NCI-H2227 (cell line): ENCODE measurements at regions not wholly inside any gene's neighbourhood (a gene's known extent, or its start where the extent isn't known, plus 50 kb on each side); places are given as distances from the start of the nearest gene placed in this dataset.
"Not testable (repeated sequence)": the region's sequence is repeated elsewhere in the genome, so short reads cannot be mapped to it uniquely, and the experiment has no call there.

Experiments used
- DNase-seq: peaks from one replicate; lab custom pipeline; 2025; ENCODE audit not compliant: unreplicated experiment; lab: John Stamatoyannopoulos, UW

GRCh38 chr5:131005963-131006684, 158.9 kb downstream of the HINT1 start:
- DNase-seq, result no peak

DNA sequence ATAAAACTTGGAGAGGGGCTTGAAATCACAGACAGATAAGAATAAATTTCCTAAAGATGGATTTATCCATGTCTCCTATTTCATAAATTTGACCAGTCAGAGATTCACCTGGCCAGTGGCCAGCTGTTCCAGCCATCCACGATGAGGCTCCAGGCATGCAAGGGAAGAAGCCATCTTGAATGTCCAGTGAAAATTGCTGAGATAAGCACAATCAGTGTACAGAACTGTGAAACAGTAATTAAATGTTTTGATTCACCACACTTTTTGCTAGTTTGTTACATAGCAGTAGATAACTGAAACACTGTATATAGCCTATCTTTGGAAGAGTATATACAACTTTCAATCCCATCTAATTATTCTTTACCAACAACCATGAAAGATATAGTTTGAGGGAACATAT, 163.5 kb downstream of the HINT1 start:
- DNase-seq, result no peak

- no peak for DNase-seq
Measured at GRCh38 chr5:131000289-131000688, 164.8 kb downstream of the HINT1 start.

- DNase-seq, result not testable (repeated sequence)
Measured at GRCh38 chr5:130996720-130997119, 168.3 kb downstream of the HINT1 start.

GRCh38 chr5:130995851-130996250, 169.2 kb downstream of the HINT1 start:
- DNase-seq, result no peak

DNA sequence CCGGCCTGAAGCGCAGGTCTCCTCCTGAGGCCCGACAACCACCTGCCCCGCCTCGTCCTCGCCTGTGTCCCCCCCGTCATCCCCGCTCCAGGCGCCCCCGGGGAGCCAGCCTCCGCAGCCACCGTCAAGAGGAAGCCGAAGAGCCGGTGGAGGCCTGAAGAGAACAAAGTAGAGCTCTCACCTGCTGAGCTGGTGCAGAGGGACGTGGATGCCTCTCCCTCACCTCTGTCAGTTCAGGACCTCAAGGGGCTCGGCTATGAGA, 169.9 kb downstream of the HINT1 start:
- no peak for DNase-seq

DNA sequence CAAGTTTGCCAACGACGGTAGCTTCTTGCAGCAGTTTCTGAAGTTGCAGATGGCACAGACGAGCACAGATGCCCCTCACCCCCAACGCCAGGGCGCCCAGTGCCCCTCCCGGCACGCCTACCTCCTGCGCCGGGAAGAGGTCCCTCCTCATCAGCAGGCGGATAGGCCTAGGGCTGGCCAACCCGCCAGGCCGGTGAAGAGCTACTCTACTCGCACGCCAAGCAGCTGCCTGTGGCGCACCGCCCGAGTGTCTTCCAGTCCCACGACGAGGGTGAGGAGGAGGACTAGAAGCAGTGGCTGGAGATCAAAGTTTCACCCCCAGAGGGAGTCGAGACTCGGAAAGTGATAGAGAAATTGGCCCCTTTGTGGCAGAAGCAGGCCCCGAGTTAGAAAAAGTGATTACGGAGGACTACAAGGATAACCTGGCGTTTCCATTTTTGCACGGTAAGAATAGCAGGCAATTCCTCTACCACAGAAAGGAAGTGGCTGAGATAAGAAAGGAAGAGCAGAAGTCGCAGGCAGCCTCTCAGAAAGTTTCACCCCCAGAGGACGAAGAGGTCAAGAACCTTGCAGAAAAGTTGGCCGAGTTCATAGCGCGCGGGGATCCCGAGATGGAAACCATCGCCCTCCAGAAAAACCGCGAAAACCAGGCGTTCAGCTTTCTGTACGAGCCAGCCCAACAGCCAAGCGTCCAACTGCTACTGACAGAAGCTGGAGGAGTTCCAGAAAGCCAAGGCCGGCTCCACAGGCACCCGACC, 170.4 kb downstream of the HINT1 start:
- no peak for DNase-seq

DNA sequence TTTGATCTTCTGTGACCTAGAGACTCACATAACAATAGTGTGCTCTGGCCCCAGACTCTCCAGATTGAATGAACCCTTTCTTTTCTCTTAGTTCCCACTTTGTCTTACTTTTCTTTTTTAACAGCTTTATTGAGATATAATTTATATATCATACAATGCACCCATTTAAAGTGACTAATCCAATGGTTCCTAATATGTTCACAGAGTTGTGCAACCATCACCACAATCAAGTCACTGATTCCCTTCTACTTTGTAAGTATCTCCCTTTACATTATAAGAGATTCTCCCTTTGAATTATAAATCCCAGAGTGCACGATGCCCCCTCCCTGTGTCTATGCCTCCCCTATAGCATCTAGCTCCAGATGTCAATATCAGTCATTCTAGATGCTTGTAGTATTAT, 172.4 kb downstream of the HINT1 start:
- no peak for DNase-seq

- DNase-seq, result no peak
Measured at GRCh38 chr5:130992095-130992494, 173.0 kb downstream of the HINT1 start.

DNA sequence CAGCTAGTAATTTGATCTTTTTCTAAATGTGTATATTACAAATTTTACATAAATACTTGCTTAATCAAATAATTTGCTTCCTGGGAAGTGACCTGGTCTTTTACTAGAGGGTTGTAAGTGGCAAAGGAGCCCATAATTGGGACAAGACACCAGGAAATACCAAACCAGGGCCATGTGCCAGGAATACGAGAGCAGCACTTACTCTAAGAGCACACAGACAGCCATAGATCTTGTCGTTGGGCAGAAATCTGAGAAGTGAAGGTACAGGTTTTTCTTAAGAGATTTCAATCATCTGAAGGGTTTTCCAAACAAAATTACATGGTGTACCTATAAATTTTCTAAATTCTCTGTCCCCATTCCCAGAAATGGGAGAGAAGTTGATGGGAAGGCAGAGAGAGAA, 179.3 kb downstream of the HINT1 start:
- DNase-seq, result no peak

DNA sequence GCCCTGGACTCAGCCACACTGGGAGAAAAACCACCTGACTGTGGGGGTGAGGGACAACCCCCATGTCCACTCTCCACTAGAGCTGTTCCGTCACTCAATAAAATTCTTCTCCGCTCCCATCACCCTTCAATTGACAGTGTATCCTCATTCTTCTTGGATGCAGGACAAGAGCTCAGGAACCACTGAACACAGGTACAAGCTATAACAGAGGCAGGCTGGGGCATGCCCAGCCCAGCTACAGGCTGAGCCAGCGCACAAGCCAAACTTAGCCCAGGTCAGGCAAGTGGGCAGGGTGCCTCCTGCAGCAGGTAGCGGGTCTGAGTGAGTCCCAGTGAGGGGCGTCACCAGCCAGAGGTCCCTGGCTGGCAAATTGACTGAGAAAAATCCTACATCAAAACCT, 183.4 kb downstream of the HINT1 start:
- DNase-seq, result no peak

DNA sequence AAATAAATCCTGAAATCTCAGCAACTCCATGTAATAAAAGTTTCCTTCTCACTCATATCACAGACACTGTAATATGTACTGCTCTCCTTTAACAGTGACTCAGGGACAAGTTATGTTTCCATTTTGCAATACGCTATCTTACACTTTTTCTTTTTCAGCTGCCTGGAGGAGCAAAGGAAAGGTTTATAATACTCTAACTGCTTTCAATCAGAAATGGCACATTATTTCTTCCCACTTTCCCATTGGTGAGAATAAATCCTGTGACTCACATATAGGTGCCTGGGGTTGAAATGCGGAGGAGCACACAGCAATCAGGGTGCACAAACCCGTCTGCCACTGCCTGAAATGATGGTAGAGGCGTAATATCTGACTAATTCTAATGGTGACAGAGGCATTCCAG, 186.6 kb downstream of the HINT1 start:
- no peak for DNase-seq

- DNase-seq, result no peak
Measured at GRCh38 chr5:130976493-130976892, 188.6 kb downstream of the HINT1 start.

GRCh38 chr5:130975847-130976246, 189.2 kb downstream of the HINT1 start:
- DNase-seq, result no peak

- no peak for DNase-seq
Measured at GRCh38 chr5:130975299-130975698, 189.8 kb downstream of the HINT1 start.

DNA sequence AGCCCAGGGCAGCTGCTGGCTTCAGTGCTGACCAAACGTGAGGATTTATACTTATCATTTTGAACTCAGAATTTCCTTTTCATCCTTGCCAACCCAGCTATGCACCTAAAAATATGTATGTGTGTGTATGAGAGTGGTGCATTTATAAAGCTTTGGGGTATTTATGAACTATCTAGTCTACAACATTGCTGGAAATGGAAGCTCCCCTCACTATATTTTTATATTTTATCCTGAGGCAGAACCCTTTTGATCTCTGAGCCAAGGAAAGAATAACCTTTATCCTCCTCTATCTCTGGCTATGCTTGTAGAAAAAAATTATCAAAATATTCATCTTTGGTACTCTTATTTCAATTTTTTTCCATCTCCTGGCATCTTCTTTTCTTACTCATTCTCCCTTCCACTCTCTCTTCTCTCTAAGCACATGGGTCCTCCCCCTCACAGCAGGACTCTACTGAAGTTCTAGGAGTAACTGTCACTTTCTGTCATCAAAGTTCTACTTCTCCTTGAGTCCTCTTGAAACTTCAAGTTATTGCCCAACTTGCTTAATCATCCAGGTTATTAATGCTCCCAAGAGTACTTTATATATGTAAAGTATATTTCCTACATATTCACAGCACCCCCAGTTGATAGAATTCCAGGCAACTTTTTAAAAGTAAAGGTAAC, 190.9 kb downstream of the HINT1 start:
- no peak for DNase-seq

DNA sequence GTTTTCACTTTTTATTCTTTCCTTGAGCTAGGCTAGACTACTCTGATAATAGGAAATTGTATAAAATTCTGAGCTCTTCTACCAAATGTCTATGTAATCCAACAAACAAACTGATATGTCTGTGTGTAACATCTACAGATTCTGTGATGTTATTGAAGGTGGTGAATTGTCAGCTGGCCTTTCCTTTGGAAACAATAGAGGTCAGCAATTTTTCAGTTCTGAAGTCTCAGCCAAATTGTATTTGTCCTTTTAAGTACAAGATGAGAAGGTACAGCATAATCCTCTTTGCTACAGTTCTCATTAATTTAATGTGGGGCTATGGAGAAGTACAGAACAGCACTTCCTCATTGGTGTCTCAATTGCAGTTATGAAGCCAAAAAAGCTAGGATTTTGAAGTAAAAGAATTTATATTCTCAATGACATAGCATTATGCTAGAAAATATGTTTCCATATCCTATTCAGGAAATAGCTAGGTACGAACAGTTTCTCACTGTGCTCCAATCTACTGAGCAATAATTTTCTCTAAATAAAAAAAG, 198.0 kb downstream of the HINT1 start:
- no peak for DNase-seq

DNA sequence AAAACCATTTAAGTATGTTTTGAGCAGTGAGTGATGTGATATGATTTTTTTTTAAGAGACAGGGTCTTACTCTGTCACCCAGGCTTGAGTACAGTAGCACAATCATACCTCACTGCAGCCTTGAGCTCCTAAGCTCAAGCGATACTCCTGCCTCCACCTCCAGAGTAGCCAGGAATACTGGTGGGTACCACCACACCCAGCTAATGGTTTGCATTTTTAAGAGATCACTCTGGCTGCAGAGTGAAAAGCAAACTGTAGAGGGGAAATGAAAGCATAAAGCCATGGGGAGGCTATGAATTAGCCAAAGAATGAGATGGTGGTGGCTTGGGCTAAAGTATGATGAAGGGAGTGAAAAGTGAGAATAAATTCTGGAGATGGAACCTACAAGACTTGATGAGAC, 199.1 kb downstream of the HINT1 start:
- no peak for DNase-seq

- DNase-seq, result no peak
Measured at GRCh38 chr5:130965360-130965759, 199.7 kb downstream of the HINT1 start.

DNA sequence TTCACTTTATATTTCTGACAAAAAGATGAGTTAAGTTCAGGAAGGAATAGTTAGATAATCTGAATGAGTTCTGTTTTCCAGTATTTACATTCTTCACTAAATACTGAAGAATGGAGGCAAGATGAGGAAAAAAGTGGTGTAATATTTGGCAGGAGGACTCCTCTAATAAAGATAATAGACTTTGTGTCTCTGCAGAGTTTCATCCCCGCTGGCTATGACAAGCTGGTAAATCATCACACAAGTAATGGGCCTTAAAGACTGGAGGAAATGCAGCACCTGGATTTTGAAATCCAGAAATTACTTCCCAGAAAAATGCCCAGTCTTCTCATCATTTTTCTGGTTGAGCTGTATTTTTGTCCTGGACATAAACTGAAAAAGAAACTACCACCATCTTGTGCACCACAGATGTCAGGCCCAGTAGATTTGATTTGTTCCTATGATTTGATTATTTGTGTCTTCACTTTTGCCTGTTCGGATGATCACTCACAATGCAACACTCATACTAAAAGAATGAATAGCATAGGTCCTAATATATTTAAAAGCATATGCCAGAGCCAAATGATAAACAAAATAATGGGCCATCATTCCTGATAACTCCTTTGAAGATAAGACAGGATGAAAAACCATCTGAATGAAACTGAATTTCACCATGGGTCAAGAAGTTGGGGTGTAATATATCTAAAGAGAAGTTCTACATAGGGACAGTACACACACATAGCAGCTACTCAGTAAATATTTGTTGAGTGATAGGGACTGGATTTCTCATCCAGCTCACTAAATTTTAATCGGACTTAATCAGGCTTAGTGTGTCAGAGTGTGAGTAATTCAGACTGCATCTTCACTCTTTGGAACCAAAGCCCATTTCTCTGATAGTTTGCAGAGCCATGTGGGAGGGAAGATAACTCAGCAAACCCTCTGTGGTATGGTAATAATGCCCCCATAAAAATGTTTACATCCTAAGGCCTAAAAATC, 200.5 kb downstream of the HINT1 start:
- DNase-seq, result no peak

DNA sequence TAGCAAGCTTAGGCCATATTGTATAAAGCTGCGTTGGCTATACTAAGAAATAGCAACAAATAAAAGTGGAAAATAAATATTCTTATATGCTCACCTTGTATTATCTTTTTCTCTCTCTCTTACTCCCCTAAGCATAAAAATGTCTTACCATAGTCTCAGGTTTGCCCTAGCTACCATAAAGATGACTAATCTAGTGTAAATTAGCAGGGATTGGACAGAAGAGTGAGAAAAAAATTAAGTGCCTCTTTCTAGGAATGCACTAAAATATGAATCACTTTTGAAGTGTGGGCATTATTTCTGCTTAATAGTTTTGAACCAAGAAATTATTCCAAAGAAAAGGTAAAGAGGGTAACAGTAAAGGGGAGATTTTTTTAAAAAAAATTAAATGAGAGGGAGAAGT, 201.3 kb downstream of the HINT1 start:
- no peak for DNase-seq
